NCI-H345 treated with DMSO at 0.1 percent for 48 hours (cell line): ENCODE measurements at regions not wholly inside any gene's neighbourhood (a gene's known extent, or its start where the extent isn't known, plus 50 kb on each side); places are given as distances from the start of the nearest gene placed in this dataset.
"Not testable (repeated sequence)": the region's sequence is repeated elsewhere in the genome, so short reads cannot be mapped to it uniquely, and the experiment has no call there.

Experiments
- DNase-seq: peaks from one replicate; lab custom pipeline; 2025; ENCODE audit not compliant: unreplicated experiment; lab: John Stamatoyannopoulos, UW

DNA sequence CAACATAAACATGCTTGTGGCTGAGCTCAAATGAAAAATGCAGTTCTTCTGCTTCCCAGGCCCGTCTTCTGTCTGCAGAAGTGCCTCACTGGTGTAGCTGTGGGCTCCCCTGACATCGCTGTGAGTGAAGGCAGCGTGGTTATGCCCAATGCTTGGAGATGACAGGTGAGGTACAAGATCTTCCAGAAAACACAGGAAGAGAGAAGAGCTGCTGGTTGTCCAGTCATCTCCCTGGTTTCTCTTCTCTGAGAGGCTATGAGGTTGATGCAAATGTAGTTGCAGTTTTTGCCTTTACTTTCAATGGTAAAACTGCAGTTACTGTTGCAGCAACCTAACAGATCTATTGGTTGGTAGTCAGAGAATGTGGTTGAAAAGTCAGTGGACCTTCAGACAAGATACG, 223.6 kb downstream of the GATA3 start:
- no peak for DNase-seq

DNA sequence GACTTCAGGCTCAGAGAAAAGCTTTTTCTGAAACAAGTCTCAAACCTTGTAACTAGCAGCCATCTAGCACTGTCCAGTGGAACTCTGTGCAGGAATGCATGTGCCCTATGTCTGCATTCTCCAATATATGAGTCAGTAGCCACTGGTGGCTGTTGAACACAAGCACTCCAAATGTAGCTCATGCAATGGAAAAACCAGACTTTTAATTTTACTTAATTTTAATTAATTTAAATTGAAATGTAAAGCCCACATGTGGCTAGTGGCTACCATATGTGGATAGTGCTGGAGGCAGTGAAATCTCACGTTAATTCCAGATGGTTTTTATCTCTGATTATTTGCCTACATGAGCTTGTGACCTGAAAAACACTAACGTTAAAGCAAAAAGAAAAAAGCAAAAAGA, 225.1 kb downstream of the GATA3 start:
- no peak for DNase-seq

DNA sequence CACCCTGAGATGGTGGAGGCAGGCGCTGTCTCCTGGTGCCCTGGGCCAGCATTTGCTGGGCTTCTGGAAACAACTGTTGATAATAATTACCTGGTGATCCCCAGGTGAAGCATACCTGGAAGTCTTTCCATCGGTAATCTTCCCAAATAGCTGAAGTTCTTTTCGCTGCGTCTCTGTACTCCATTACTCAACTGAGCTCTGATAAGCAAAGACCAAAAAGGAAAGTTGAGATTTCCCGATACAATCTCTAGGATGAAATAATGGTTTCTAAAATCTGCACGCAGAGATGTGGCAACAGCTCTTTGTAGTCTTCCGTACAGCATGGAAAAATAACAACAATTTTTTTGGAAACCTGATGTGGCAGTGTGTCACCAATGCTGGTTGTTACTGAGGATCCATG, 226.5 kb downstream of the GATA3 start:
- DNase-seq: no peak

DNA sequence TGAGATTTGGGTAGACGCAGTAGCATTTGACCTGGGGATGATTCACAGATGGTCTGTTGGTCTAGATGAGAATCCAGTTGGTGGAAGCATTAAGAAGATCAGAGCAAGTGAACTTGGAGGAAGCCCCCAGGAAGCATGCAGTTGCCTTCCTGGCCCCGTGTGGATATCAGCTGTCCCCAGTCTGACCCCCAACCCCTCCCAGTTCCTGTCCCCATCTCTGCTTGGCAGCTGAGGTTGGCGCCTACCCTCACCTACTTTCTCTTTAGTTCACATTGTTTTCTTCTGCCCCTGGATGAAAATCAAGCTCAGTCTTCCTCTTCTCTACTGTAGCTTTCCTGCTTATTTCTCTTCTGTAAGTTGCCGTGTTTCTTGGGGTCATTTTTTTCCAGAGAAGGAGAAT, 227.9 kb downstream of the GATA3 start:
- no peak for DNase-seq

DNA sequence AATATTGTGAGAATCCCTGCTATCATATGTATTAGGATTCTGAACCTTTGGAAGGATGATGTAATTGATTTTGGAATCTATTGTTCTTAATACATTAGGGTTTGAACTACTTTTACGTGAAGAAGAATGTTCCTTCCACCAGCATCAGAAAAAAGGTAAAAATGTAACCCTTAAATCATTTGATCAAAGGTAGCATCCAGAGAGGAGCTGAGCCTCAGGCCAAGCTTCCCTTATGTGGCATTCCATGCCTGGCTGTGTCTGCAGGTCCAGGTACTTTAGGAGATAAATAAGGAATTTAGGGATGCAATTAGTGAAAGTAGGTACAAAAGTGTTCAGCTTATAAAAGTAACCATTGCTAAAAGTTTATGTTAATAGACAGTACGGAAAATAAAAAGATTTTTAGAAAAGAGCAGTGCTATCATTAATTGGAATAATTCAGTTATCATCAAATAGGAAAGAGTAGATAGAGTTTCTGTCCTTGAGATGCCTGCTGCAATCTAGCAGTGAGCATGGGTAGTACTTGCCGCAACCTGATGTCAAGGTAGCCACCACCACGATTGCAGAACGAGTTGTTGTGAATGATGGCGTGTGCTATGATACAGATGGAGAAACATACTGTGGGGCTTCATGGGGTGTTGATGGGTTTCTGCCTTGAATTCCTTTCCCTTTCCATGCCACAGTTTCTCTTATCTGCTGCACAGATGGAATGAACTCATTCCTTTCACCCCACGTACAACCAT, 228.8 kb downstream of the GATA3 start:
- no peak for DNase-seq

DNA sequence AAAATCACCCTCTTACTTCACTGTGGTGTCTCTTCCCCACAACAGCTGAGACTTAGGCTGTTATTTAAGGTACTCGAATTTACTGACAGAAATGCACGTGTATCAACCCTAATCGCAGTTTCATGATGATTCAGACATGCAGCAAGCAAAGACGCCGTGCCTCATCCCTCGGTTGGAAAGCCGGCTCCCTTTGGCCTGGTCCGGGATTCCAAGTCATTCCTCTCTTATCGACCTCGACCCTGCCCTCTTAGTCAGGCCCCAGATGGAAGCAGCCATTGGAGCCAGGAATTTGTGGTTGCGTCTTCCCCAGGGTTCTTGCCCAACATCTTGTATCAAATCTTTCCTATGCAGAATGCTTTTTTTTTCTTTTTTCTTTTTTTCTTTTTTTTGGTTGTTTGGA, 229.5 kb downstream of the GATA3 start:
- no peak for DNase-seq

DNA sequence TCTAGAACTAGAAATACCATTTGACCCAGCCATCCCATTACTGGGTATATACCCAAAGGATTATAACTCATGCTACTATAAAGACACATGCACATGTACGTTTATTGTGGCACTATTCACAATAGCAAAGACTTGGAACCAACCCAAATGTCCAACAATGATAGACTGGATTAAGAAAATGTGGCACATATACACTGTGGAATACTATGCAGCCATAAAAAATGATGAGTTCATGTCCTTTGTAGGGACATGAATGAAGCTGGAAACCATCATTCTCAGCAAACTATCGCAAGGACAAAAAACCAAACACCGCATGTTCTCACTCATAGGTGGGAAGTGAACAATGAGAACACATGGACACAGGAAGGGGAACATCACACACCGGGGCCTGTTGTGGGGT, 231.5 kb downstream of the GATA3 start:
- DNase-seq: not testable (repeated sequence)

DNA sequence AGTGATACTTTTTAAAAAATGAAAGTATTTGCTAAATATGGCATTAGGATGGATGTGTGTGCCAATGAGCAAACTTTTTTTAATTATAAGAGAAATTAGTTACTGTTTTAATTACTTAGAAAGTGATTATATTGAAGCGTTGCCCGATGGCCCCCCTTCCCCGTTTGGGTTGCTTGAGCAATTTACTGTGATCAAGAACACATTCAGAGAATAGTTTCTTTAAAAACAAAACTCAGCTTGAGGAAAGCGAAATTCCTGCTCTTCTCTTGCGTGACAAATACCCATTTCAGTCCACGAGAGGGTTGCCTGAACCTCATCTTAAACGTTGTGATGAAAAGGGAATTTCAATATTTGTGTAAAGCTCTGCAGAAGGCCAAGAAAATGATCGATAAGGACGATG, 234.1 kb downstream of the GATA3 start:
- DNase-seq: no peak

DNA sequence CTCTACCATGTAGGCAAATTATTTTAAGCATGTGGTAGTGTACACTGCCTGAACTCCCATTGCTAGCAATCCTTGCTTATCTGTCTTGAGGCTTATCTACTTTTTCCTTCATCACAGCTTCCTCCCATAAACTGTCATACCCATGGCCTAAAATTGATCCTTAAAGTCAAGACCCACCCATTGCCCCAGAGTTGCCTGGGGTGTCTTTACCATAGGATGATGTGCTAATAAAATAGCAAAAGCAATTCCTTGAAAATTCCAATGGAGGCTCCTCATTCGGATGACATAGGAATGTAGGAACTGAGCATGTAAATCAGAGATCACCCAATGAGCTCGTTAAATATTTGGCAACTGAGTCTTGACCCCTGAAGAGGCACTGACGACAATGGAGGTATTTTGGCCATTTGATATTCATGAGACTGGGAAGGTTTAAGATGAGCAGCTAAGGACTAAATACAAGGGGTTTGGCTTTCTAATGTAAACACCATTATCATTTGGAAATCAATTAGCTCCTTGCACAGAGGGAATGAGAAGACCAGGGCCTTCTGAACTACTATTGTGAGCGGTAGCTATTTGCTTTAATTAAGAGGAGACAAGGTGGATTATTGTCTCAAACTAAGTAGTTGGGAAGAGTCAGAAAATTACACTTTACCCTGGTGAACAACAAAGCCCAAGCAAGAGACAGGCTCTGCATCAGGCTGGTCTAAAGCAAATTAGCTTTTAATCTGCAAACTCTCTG, 234.9 kb downstream of the GATA3 start:
- no peak for DNase-seq

DNA sequence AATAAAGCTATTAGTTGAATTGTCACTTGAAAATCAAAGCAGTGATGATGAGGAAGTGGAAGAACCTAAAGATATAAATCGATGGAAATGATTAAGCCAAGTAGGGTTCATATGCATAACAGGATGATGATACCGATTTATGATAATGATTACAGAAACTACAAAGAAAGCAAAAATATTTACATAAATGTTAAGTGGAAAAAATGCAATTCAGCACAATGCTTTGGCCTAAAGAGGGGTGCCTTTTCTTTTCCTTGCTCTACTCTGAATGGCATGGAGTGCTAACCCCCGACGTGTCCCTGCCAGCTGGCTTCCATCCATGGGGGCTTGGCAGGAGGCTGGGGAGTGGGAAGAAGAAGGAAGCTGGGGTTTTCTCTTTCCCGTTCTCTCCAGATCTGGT, 240.3 kb downstream of the GATA3 start:
- no peak for DNase-seq

DNA sequence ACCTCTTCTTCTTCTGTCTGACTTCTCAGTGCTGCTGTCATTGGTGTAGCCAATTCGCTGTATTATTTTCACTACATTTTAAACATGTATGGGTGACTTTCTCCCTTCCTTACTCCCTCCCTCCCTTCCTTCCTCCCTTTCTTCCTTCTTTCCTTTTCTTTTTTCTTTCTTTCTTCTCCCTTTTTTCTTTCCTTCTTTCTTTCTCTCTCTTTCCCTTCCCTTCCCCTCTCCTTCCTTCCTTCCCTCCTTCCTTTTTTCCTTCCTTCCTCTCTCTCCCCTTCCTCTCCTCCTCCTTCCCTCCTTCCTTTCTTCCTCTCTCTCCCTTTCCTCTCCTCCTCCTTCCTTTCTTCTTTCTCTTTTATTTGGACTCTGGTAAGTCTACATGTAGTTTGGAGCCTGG, 240.8 kb downstream of the GATA3 start:
- DNase-seq: no peak

DNA sequence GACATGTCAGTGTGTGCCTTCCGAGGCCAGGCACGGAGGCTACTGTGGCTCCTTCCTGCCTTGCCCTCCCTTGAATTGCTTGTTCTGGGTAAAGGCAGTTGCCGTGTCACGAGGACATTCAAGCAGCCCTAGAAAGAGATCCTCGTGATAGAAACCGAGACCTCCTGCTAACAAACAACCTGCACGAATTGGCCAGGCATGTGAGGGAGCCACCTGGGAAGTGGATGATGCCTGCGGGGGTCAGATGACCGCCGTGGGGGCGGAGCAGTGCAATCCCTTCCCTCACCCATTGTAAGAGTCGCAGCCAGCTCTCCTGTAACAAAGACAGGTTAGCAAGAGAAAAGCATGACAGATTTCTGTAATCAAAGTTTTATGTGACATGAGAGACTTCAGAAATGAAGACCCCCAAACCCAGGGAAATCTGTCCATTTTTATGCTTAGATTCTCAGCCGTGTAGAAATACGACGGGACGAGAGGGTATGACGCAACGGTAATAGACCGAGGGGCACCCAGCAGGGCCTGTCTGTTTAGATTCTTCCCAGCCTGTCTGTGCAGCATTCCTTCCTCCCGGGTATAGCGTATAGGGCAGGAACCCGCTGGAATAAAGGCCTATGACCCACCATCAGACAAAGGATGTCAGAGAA, 241.7 kb downstream of the GATA3 start:
- DNase-seq: no peak

DNA sequence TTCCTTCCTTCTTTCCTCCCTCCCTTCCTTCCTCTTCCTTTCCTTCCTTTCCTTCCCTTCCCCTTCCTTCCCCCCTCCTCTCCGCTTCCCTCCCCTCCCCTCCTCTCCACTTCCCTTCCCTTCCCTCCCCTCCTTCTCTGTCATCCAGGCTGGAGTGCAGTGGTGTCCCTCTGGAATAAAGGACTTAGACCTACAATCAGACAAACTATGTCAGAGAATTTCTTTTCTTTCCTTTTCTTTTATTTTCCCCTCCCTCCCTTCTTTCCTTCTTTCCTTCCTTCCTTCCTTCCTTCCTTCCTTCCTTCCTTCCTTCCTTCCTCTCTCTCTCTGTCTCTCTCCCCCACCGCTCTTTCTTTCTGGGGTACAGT, 242.2 kb downstream of the GATA3 start:
- no peak for DNase-seq

DNA sequence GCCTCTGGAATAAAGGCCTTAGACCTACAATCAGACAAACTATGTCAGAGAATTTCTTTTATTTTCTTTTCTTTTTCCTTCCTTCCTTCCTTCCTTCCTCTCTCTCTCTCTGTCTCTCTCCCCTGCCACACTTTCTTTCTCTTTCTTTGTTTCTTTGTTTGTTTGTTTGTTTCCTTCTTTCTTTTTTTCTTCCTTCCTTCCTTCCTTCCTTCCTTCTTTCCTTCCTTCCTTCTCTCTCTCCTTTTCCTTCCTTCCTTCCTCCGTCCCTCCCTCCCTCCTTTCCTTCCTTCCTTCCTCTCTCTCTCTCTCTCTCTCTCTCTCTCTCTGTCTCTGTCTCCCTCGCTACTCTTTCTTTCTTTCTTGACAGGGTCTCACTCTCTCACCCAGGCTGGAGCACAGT, 242.6 kb downstream of the GATA3 start:
- DNase-seq: no peak

DNA sequence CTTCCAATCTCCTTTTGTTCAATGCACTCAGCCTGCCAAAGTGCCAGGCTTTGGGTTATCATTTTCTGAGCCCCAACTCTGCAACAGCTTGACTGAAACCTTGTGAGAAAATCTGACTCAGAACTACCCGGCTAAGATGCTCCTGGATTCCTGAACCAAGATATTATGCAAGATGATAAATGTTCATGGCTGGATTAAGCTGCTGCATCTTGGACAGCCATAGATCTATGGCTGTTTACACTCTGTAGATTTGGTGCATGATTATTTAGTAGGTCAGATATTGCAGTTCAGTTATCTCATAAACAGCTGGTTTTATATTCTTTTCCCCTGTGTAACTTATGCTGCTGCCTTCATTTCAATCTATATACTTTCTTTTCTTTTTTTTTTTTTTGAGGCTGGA, 243.5 kb downstream of the GATA3 start:
- no peak for DNase-seq

DNA sequence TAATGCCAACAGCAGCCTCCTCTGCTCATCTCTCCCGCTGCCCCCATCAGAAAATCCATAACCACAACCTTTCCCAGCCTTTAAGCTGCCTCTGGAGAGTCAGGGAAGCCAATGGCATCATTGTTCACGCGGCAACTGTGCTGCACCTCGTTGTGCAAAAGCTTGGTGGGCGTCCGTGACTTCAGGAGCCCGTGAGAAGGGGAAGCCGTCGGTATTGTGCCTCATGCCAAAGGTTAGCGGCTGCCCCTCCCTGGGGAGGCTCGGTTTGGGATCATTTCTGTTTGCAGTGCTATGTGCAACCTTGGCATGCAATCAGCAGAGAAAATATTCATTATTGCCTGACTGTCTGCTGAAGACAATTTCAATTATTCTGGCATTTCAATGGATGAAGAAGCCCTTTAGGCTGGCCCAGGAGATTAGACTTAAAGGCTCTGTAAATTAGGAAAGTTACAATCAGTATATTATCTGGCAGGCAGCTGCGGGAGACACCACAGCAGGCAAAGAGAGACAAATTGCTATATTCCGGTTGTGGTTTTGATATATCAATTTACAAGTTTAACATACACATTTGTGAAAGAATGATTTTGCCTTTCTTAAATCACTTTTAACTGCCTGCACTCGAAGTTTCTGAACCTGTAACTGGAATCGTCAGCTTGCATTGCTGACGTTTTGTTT, 244.5 kb downstream of the GATA3 start:
- no peak for DNase-seq

DNA sequence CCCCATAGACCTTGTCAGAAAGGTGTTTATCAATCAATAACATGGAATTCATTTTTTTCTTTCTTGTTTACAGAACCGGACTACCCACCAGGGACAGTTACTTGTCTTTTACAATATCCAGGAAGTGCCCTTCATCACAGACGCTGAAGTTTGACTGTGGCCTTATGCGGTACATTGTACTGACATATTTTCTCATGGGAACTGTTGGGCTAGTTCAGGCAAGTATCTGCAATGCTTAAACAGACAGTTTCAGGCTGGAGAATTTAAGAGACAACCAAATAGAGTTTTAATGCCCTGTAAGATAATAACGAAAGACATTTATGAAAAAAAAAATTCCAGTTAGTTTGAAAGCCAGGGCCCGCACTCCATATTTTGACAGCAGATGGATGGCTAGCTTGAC, 246.4 kb downstream of the GATA3 start:
- no peak for DNase-seq

DNA sequence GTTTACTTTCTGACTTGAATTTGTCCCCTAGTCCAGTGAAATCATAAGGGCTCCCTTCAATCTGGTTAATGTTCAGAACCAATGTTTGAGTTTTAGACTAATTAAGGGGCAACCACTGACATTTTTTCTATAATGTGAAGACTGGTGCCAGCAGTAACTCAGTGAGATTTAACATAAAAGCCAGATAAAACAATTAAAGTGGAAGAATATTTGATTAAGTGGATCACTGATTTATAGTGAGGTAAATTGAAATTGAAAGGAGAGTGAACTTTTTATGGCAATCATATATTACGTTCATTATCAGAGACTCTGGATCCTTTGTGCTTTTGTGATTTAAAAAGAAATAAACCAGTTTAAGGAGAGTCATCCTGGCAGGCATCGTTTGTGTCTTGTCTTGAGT, 246.8 kb downstream of the GATA3 start:
- DNase-seq: no peak

DNA sequence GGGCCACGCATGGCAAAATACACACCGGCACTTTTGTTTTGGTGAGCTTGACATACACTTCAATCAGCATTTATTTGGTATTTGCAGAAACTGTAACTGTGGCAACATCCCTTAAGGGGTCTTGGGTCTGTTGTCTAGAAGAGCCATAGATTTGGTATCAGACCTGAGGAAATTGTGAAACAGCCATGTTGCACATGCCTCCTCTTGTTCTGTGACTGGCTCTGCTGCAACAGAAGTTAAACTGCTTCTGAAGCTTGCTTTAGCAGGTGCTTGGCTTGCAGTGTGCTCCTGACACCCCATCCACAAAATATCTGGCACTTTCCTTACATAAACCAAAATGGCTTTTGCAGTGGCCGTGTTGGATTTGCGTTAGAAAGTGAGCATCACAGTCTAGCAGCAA, 247.3 kb downstream of the GATA3 start:
- no peak for DNase-seq

DNA sequence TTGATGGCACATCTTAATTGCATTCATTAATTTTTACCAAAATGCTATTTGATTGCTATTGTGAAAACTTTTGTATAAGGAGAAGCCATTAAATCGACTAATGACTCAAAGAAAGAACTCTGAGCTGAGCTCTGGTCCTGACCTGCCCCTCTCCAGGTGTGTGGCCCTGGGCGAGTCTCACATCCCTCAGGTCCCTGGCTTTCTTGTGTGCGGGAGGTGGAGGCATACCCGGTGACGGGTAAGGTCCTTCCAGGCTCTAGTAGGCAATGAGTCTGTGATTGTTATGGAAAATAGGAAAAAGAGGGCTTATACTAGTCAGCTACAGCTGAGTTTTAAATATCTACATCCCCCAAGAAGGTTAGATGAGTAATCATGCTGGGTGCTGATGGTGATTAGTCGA, 248.1 kb downstream of the GATA3 start:
- DNase-seq: no peak

DNA sequence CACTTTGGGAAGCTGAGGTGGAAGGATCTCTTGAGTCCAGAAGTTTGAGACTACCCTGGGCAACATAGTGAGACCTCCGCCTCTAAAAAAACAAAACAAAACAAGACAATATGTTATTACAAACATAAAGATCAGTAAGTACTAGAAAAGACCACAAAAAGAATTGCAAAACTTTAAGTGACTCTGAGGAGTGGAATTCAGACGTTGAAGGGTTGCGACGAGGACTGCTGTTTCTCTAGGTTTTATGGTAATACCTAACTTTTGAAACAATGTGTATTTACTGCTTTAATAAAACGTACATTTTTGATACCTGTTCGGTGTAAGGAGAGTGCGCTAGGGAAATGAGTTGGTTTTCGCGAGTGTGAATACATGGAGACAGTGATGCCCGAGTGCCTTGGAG, 250.4 kb downstream of the GATA3 start:
- no peak for DNase-seq
